ENCODE measurements at regions not wholly inside any gene's neighbourhood (a gene's known extent, or its start where the extent isn't known, plus 50 kb on each side); places are given as distances from the start of the nearest gene placed in this dataset.
"Not testable (repeated sequence)": the region's sequence is repeated elsewhere in the genome, so short reads cannot be mapped to it uniquely, and the experiment has no call there.

DNA sequence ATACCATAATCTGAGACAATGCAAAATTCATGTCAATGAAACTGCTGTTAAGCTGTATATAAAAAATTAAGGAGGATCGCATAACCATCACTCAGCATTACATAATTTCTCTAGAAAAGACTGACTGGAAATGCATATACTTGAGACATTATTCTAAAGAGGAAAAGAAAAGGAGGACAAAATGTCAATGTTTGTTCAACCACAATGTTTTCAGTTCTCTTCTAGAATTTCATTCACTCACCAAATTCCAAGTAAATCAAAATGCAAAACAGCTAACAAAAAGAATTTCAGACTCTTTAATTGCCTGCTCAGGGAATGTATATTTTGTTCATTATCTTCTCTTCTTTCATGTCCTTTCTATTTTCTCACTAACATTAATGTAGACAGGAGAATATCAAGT lies 106.2 kb upstream of the CCDC28A start:
- DNase-seq = no peak

DNA sequence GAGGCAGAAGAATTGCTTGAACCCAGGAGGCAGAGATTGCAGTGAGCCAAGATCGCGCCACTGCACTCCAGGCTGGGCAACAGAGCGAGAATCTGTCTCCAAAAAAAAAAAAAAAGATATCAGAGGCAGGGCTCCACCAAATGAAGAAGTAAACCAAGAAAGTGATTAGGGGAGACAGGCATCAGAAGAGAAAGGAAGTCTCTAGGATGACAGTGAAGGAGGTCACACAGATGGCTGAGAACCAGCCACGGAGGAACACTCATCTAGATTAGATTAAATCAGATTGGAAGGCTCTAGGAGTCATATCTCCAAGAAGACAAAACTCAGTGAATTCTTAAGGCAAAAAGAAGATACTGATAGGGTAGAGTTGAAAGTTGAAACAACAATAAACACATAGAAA lies 102.2 kb upstream of the CCDC28A start:
- DNase-seq = no peak

DNA sequence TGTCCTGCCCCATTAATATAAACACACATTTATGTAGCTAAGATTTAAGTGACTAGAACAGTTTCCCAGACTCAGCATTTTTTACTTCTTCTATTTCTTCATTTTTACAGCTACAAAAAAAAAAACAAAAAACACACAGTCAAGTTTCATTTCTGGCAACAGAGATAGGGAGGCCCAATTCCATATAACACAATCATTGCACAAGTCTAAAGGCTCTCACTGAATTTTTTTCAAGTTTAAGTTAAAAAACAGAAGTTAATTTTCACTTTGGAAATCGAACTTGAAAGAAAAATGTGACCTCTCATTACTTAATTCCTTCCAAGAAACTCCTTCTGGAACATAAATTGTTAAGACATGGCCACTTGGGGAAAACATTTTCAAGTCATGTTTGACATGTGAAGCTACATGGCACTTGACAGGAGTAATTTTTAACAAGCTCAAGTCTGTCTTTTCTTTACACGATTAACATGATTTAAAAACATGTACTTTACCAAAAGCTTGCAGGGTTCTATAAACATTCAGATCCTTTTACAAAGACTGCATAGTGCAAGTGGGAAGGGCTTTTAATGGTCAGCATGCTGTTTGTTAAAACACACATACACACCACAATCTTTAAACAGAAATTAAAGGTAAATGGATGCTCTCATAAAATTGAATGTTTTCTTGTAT lies 100.1 kb upstream of the CCDC28A start:
- DNase-seq = no peak

DNA sequence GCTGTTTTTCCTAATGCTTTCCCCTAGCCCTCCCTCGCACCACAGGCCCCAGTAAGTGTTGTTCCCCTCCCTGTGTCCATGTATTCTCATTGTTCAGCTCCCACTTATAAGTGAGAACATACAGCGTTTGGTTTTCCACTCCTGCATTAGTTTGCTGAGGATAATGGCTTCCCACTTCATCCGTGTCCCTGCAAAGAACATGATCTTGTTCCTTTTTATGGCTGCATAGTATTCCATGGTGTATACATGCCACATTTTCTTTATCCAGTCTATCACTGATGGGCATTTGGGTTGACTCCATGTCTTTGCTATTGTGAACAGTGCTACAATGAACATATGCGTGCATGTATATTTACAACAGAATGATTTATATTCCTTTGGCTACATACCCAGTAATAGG lies 99.1 kb upstream of the CCDC28A start:
- DNase-seq = not testable (repeated sequence)

DNA sequence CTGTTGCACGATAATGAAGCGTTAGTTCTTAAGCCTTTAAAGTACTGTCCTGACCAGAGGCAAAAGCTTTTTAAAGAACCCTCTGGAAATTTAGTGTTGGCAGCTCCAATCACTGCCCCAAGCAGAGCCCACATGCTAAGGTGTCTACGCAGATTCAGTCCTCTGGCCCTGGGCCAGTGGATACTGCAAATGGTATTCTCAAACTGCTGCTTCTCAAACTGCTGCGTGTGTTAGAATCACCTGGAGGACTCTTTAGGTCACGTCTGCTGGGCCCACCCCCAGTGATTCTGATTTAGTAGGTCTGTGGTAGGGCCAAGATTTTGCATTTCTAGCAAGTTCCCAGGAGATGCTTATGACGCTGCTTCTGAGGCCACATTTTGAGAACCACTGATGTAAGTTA lies 96.0 kb upstream of the CCDC28A start:
- DNase-seq = no peak

DNA sequence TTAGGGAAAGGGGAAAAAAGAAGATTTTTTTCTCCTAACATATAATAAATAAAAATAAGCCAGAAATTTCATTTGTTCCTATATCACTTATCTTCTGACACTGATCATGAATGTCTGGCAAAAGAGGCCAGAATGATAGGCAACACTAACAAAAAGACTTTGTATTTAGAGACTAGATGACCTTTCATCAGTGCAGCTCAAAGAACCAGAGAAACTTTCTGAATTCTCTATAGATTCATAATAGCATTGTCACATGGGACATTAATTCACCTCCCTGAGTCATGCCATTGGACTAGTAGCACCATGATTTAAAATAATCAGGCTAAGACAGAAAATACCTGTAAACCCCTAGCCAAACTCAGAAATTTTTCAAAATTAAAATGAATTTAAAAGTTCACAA lies 95.4 kb upstream of the CCDC28A start:
- DNase-seq = no peak

DNA sequence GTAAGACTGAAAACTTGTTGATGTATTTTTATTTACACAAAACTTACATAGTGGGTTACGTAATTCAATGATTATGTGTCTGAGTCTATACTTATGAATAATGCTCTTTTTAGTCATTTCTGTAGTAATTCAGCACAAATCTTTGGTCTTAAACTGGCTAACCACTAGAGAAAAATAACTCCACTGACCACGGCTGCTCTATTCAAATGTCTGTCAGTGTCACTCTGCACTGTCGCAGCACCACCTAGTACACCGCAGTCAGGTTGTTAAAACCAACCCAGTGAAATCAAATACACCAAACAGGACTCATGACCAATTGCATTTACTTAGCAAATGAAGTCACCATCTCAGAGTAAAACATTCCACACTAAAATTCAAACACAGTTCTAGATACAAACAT lies 93.5 kb upstream of the CCDC28A start:
- no peak for DNase-seq

DNA sequence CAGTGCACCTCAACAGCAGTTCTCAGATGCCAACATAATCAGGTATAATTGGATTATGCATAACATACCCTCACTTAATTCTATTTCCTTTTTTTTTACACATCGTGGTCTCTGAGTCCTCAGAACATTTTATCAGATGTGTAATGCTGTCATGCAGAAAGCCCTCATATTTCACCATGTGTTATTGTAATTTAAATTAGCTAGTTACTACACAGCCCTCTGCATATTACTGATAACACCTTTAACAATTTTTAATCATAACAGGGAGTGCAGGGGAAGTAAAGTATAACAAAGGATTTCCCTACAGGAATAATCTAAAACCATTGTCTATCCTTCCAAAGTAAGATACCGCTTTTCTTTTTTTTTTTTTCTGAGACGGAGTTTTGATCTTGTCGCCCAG lies 91.9 kb upstream of the CCDC28A start:
- DNase-seq = no peak

DNA sequence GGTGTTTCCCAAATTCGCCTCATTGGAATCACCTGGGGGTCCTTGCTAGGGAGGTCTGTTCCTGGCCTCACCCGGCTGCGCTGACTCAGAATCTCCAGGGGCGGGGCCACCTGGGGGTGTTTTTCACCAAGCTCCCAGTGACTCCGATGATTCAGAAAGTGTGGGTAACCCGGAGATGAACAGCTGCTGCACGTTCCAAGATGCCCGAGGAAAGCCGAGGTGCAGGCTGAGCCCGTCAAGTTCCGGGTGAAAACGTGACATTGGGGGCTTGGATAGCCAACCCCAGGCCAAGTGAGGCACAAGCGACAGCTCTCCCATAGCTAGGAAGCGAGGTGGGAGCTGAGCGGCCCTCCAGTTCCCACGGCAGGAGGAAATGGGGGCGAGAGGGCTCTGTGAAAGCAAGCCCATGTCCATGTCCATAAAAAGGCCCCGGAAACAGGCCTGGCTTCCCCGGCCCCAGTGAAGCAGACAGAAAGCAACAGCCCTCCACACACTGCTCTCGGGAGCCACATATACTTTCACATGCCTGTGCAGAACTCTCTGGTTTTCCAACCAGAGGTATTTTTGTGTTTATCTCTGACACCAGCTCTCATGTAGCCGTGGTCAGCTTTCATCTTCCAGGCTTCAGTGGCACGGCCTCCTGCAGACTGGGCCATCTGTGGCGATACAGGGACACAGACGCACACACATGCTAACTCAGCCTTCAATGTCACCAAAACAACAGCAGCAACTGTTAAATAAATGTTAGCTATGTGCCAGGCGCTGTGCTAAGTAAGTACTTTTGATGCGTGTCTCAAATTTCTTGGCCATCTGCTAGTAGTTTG lies 90.7 kb upstream of the CCDC28A start:
- no peak for DNase-seq

DNA sequence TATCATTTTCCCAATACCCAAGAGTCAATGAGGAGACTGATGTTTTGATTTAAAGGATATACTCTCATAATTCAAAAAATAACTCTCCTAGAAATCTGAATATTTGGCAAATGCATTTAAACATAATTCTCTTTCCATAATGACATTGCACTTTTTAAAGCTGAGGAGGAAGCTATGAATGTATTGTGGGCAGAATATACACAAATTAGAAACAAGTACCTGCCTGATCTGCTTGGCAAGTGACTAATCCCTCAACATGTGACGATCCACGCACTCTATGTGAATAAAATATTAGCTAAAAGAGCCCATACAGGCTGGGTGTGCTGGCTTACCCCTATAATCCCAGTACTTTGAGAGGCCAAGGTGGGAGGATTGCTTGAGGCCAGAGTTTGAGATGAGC lies 88.3 kb upstream of the CCDC28A start:
- no peak for DNase-seq

DNA sequence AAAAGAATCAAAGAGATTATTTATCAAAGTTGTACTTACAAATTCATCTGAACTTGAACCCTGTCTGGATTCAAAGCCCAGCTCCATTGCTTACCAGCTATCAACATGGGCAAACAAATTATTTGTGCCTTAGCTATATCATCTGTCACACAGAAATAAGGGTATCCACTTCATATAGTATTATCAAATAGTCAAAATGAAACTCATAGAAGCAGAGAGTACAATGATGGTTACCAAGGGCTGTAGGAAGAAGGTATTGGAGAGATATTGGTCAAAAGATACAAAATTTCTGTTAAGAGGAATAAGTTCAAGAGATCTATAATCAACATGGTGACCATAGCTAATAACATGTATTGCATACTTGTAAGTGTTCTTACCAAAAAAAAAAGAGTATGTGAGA lies 87.8 kb upstream of the CCDC28A start:
- DNase-seq = no peak

DNA sequence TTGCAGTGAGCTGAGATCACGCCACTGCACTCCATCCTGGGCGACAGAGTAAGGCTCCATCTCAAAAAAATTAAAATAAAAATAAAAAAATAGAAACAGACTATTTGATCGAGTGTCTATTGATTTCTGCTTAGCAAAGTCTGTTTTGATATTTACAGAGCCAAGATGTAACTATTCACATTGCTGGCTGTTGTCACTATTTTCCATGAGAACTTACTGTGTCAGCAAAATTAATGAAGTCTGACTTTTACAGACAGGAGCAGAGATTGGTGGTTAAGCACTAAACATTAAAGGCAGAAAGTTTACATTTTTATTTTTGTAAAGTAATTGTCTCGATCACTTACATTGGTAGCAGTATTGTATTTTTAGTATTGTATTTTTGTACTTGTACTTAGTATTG lies 85.0 kb upstream of the CCDC28A start:
- no peak for DNase-seq

DNA sequence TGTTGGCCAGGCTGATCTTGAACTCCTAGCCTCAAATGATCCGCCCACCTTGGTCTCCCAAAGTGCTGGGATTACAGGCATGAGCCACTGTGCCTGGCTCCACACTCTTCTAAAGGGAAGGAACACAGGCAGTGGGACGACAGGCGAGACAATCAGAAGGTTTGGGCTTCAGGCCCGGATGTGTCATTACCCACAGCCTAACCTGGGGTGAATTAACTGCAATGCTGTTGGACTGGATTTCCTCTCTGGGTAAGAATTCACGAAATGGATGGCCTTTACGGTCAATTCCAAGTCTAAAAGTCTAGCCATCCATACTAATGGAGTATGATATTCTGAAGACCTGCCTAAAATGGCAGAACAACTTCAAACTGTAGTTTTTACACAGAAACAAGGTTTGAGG lies 83.7 kb upstream of the CCDC28A start:
- no peak for DNase-seq

DNA sequence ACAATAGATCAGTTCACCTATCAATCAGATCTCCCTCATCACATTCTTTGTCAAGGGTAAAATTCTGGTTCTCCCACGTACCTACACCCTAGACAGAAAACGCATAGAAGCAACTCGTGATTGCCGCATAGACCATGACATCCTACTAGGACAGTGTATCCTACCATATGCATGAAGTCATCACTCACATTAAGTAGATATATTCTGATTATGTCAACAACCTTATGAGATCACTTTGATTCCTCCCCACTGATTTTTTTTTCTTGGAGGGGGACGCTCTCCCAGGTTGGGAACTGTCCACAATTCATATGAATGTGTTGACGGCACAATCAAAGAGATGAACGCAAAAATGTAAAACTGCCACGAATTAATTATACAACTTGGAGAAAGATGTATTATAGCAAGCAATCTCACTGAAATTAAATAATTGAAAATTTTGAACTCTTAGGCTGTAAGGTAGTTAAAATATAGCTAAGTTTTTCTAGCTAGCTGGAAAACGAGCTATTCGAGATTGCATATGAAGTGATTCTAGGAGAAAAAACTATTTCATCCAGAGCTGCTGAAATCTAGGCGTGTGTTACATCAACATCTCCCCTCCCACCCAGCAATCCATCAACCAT lies 82.5 kb upstream of the CCDC28A start:
- DNase-seq = no peak

DNA sequence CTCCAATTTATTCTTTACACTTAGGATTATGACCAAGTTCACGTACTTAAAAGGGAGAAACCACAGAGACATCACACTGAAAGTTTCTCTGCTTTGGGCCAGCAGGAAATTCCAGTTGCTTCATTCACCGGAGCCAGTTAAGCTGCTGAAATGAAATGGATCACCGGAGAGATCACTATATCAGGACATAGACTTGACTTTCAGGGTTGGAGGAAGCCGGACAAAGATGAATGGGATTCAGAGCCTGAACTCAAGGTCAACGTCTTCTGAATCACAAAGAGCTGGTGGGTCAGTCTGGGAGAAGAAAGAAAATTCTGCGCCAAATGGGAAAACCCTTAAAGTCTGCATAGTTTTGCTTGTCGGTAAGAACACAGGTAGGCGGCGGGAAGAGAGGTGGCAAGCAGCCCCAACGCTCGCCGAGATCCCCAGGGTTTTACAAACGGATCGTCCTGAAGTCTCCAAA lies 81.9 kb upstream of the CCDC28A start:
- peak; percentile 1 for DNase-seq

DNA sequence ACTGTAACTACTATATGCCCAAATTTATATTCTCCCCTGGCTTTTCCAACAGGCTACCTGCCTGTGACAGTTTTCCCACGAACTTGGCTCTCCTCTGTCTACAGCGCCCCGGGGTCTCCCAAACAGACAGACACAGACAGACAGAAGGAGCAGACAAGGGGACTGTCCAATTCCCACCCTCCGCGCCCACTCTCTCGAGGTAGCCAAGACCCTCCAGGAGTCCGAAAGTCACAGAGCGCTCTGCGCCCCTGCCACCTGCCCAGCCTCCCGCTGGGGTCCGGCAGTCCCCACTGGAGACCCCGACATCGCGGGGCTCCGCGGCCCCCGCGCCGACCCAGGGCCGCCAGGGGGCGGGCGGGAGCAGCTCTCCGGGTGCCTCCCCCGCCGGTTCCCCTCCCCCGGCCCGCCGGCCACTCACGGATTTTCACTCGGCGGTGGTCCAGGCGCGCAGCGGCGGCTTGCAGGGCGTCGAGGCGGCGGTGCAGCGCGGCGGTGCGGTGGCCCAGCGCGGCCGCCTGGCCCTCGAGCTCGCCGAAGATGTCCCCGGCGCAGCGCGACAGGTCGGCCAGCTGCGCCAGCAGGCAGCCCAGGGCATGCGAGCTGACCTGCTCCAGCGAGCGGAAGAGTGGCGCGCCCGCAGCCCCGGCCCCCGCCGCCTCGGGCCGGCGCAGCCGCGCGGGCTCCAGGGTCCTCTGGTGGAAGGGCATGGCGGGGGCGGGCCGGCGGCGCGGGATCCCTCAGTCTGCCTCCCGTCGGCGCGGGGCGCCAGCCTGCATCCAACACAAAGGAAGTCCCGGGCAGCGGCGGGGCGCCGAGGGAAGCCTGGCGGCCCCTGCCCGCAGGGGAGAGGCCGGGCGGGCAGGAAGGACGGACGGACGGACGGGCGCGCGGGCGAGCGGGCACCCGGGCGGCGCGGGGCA lies 81.3 kb upstream of the CCDC28A start:
- peak; percentile 49 for DNase-seq

DNA sequence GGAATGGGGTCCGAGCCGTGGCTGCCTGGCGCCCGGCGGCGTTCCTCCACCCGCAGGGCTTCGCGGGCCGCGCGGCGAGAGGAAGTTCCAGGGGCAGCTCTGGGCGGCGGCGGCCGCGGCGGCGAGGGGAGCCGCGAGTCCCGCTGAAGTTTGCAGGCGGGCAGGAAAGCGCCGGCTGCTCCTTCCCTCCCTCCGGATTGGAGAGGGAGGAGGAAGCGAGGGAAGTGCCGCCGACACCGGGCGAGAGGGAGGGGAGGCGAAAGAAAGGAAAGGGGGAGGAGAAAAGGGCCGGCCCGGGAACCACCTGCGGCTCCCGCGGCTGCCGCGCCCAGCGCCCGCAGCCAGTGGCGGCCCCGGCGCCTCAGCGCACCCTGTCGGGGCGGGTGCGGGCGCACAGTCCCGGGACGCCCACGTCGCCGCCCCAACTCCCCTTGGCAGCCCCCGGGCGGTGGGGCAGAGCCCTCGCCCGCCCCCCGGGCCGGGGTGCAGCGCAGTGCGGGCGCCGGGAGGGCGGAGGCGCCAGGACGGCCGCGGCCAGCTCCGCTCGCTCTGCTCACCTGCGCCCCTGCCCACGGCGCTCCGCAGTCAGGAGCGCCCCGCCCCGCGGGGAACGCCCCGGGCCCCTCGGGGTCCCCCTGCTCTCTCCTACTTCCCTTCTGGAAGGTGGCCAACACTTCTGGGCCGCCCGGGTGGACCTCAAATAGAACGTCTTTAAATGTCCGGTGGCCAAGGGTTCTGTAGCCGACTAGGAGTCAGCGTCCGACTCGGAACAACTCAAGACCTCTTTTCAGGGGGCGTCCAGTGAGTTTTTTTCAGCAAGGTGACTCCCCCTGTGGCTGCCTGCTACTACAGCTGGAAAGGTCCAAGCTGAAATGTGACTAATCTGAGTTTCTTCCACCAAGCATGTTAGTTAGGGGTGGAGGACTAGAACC lies 80.3 kb upstream of the CCDC28A start:
- peak; percentile 33 for DNase-seq

DNA sequence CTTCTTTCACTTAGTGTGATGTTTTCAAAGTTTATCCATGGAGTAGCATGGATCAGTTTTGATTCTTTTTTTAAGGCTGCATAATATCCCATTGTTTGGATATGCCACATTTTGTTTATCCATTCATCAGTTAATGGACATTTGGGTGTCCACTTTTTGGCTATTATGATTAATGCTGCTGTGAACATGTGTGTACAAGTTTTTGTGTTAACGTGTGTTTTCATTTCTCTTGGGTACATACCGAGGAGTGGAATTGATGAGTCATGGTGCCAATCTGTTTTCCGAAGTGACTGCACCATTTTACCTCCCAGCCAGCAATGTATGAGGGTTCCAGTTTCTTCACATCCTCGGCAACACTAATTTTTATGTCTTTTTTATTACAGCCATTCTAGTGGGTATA lies 78.4 kb upstream of the CCDC28A start:
- no peak for DNase-seq

DNA sequence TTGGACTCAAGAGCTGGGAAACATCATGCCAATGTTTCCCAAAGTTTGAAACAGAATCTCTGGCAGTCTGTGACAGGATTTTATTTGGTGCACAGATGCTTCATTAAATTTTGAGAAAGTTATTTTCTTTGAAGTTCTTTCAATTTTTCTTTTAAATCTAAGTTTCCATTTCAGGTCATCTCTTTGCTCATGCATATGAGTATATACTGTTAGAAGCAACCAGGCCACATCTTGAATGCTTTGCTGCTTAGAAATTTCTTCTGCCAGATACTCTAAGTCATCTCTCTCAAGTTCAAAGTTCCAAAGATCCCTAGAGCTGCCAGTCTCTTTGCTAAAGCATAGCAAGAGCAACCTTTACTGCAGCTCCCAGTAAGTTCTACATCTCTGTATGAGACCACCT lies 59.1 kb upstream of the CCDC28A start:
- DNase-seq = no peak

DNA sequence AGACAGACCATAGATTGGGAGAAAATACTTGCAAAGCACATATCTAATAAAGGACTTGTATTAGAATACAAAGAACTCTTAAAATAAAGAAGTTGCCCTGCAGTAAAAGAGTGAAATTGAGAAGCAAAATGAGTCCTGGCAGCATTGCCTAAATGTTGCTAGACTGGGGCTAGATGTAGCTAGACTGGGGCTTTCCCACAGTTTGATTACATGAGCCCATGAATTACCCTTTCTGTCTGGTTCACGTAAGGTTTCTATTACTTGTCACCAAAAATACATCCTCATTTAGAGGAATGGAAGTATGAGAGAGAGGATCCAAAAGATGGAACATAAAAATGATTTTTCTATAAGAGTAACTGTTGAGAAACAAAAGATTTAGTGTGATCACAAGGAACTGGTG lies 57.6 kb upstream of the CCDC28A start:
- DNase-seq = no peak

DNA sequence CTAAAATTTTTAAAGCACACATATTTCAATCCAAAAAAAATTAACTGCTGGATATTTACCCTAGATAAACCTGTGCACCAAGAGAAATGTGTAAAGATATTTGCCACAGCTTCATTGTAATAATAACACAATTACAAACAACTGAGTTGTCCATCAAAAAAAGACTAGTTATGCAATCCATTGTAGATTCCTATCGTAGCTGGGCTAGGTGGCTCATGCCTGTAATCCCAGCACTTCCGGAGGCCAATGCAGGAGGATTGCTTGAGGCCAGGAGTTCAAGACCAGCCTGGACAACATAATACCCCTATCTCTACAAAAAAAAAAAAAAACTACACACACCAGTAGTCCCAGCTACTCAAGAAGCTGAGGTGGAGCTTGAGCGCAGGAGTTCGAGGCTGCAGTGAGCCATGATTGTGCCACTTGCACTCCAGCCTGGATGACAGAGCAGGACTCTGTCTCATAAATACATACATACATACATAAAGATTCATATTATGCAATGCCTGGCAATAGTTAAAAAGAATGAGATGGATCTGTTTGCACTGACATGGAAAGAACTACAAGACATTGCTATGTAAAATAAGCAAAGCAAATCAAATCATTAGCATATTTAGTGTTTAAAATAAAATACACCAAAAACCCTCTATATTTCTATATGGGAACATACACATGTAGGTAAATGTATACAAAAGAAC lies 56.5 kb upstream of the CCDC28A start:
- DNase-seq = no peak
